BE2C (cell line): ENCODE measurements at regions not wholly inside any gene's neighbourhood (a gene's known extent, or its start where the extent isn't known, plus 50 kb on each side); places are given as distances from the start of the nearest gene placed in this dataset.

Source experiments
- DNase-seq: peaks from one replicate; pipeline ENCODE4 v3.0.0-alpha.2; 2020
- H3K27me3 ChIP-seq: fragments of 250-450 bp; sonication (Bioruptor Pico); 2 replicates; pipeline ENCODE4 v1.5.1; 2020; ENCODE audit warnings: mild to moderate bottlenecking
- H3K36me3 ChIP-seq: fragments of 250-450 bp; sonication (Bioruptor Pico); 2 replicates; pipeline ENCODE4 v1.5.1; 2020; ENCODE audit warnings: mild to moderate bottlenecking
- H3K4me1 ChIP-seq: fragments of 250-450 bp; sonication (Bioruptor Pico); 2 replicates; pipeline ENCODE4 v1.5.1; 2020
- H3K4me3 ChIP-seq: 2 replicates; pipeline ENCODE4 v1.5.1; 2011; ENCODE audit warnings: low read depth, low read length
- H3K9me3 ChIP-seq: fragments of 250-450 bp; sonication (Bioruptor Pico); 2 replicates; pipeline ENCODE4 v1.5.1; 2020
- CTCF ChIP-seq: IDR thresholded peaks from 2 replicates; pipeline ENCODE4 v1.5.1; 2012; ENCODE audit warnings: mild to moderate bottlenecking, low read depth, low read length

GRCh38 chr3:188959013-188959412 lies 212.8 kb upstream of the TPRG1 start:
- no peak for TF ChIP-seq CTCF
- Histone ChIP-seq H3K36me3 (no peaks in the 10 kb centered on the region), H3K4me3 (no peak overlapping the region), H3K9me3 (no peaks in the 10 kb centered on the region), H3K4me1 (no peaks in the 10 kb centered on the region), H3K27me3 (no peaks in the 10 kb centered on the region)
- no peak for DNase-seq

GRCh38 chr3:188962253-188963247 lies 209.2 kb upstream of the TPRG1 start:
- no peak for DNase-seq
- no peak for TF ChIP-seq CTCF
- H3K36me3 ChIP-seq: no peaks in the 10 kb centered on the region
- no peak overlapping the region for H3K4me3 ChIP-seq
- no peaks in the 10 kb centered on the region for H3K27me3 ChIP-seq
- H3K4me1 ChIP-seq: 0 out of 2 replicates have a peak, but pooled peaks cover 2% of the 10 kb centered on the region
- H3K9me3 ChIP-seq: no peaks in the 10 kb centered on the region

- H3K4me1 ChIP-seq: 0 out of 2 replicates have a peak, but pooled peaks cover 2% of the 10 kb centered on the region
- H3K27me3 ChIP-seq: no peaks in the 10 kb centered on the region
- H3K4me3 ChIP-seq: no peak overlapping the region
- DNase-seq: no peak
- no peaks in the 10 kb centered on the region for H3K9me3 ChIP-seq
- TF ChIP-seq CTCF: no peak
- H3K36me3 ChIP-seq: no peaks in the 10 kb centered on the region
Observed at GRCh38 chr3:188964957-188965356, 206.8 kb upstream of the TPRG1 start.

GRCh38 chr3:188972310-188972709 lies 199.5 kb upstream of the TPRG1 start:
- no peaks in the 10 kb centered on the region for H3K36me3 ChIP-seq
- H3K4me1 ChIP-seq: no peaks in the 10 kb centered on the region
- DNase-seq: no peak
- H3K27me3 ChIP-seq: no peaks in the 10 kb centered on the region
- no peak overlapping the region for H3K4me3 ChIP-seq
- H3K9me3 ChIP-seq: no peaks in the 10 kb centered on the region
- TF ChIP-seq CTCF: no peak

GRCh38 chr3:188974856-188975599 lies 196.7 kb upstream of the TPRG1 start:
- Histone ChIP-seq H3K4me1 (no peaks in the 10 kb centered on the region), H3K9me3 (no peaks in the 10 kb centered on the region), H3K36me3 (no peaks in the 10 kb centered on the region), H3K4me3 (no peak overlapping the region), H3K27me3 (no peaks in the 10 kb centered on the region)
- no peak for TF ChIP-seq CTCF
- DNase-seq: no peak
